ENCODE measurements at regions not wholly inside any gene's neighbourhood (a gene's known extent, or its start where the extent isn't known, plus 50 kb on each side); places are given as distances from the start of the nearest gene placed in this dataset.
"Not testable (repeated sequence)": the region's sequence is repeated elsewhere in the genome, so short reads cannot be mapped to it uniquely, and the experiment has no call there.

- not testable (repeated sequence) for DNase-seq (ENCODE audit: low read depth); H3K4me3 ChIP-seq (ENCODE audit: control insufficient read depth, low read depth, low read length)
Observed at GRCh38 chr5:93682471-93683404, 58.7 kb downstream of the POU5F2 start.

- no peak for DNase-seq (ENCODE audit: low read depth)
- no peak overlapping the region for H3K4me3 ChIP-seq (ENCODE audit: control insufficient read depth, low read depth, low read length)
- no peak for TF ChIP-seq CTCF (IDR thresholded peaks at IDR 0.05; ENCODE audit: control insufficient read depth, insufficient read depth, low read depth, low read length, missing control alignments)
Observed at GRCh38 chr5:93681432-93681831, 60.0 kb downstream of the POU5F2 start.

- DNase-seq (ENCODE audit: low read depth), result peak; percentile 84
- no peak for TF ChIP-seq CTCF (IDR thresholded peaks at IDR 0.05; ENCODE audit: control insufficient read depth, insufficient read depth, low read depth, low read length, missing control alignments)
Observed at GRCh38 chr5:93677359-93677891, 64.0 kb downstream of the POU5F2 start.

GRCh38 chr5:93676704-93677103 lies 64.7 kb downstream of the POU5F2 start:
- H3K4me3 ChIP-seq (ENCODE audit: control insufficient read depth, low read depth, low read length), result no peak overlapping the region
- no peak for TF ChIP-seq CTCF (IDR thresholded peaks at IDR 0.05; ENCODE audit: control insufficient read depth, insufficient read depth, low read depth, low read length, missing control alignments)
- no peak for DNase-seq (ENCODE audit: low read depth)

More at GRCh38 chr5:93677359-93677891, 64.0 kb downstream of the POU5F2 start:
- H3K4me3 ChIP-seq (ENCODE audit: control insufficient read depth, low read depth, low read length), result no peak overlapping the region

GRCh38 chr5:93675460-93676450 lies 65.6 kb downstream of the POU5F2 start:
- DNase-seq (ENCODE audit: low read depth), result no peak
- no peak overlapping the region for H3K4me3 ChIP-seq (ENCODE audit: control insufficient read depth, low read depth, low read length)
- no peak for TF ChIP-seq CTCF (IDR thresholded peaks at IDR 0.05; ENCODE audit: control insufficient read depth, insufficient read depth, low read depth, low read length, missing control alignments)

- no peak overlapping the region for H3K4me3 ChIP-seq (ENCODE audit: control insufficient read depth, low read depth, low read length)
- DNase-seq (ENCODE audit: low read depth), result no peak
Observed at GRCh38 chr5:93674866-93675459, 66.4 kb downstream of the POU5F2 start.

More at GRCh38 chr5:93674866-93675459, 66.4 kb downstream of the POU5F2 start:
- TF ChIP-seq CTCF (IDR thresholded peaks at IDR 0.05; ENCODE audit: control insufficient read depth, insufficient read depth, low read depth, low read length, missing control alignments), result no peak

Data from AG09309 (cell line).